KBM-7 (cell line): ENCODE measurements at regions not wholly inside any gene's neighbourhood (a gene's known extent, or its start where the extent isn't known, plus 50 kb on each side); places are given as distances from the start of the nearest gene placed in this dataset.
"Not testable (repeated sequence)": the region's sequence is repeated elsewhere in the genome, so short reads cannot be mapped to it uniquely, and the experiment has no call there.

Source experiments
- DNase-seq: peaks from one replicate; pipeline ENCODE4 v3.0.0-alpha.2; 2015
- in situ Hi-C: fragments of 300-500 bp; cut with MboI; formaldehyde crosslinking; loops from 2 replicates; pipeline ENCODE4 v1.14.3; 2020; ENCODE audit warnings: low sequenced_read_pairs, low pct_unique_long_range_greater_than_20kb, mixed read lengths

DNA sequence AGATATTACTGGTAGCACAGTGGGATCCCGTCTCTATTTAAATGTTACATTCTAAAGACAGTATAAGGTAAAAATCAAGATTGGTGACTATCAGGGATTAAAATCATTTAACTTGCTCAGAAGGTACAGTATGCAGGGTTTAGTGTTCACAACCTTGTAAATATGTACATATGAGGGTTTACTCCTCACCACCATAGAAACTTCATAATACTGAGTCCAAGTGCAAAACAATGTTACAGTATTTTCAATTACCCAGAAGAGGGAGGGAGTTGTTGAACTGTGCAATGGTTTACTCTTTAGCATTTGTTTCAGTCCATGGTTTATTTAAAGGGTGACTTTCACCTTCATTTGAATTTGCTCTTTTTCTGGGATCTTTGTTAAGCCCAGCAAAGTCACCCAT is 165.1 kb downstream of the ZNF621 start:
- DNase-seq: no peak
- in situ Hi-C loops: no loop called here

- in situ Hi-C loops: no loop called here
- no peak for DNase-seq
These were observed 166.1 kb downstream of the ZNF621 start for GRCh38 chr3:40690749-40691451.

GRCh38 chr3:40691452-40691861 is 166.7 kb downstream of the ZNF621 start:
- DNase-seq: no peak
- in situ Hi-C loops: no loop called here

- in situ Hi-C loops: no loop called here
- DNase-seq: no peak
These were observed 171.1 kb downstream of the ZNF621 start for GRCh38 chr3:40695848-40696247.

- DNase-seq, in situ Hi-C loops: not testable (repeated sequence)
These were observed 173.9 kb downstream of the ZNF621 start for GRCh38 chr3:40698611-40699010.

DNA sequence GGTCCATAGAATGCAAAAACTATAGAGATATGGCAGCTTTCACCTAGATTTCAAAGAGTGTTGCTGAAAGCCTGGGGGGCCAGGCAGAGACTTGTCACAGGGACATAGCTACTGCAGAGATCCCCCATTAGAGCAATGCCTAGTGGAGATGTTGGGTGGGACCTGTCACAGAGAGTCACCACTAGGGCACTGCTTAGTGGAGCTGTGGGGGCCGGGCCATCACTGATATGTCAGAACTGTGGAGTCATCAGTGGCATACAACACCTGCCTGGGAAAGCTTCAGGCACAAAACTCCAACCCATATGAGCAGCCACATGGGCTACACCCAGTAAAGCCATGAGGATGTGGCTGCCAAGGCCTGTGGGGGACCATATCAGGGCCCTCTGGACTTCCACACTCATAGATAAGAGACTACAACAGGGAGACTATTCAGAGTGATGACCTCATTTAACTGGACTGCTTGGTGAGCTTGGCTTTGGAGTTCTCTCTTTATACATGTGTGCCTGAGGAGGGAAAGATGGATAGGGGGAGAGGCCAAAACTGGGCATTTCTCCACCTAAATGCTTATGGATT is 176.3 kb downstream of the ZNF621 start:
- in situ Hi-C loops: no loop called here
- no peak for DNase-seq

- DNase-seq: no peak
- in situ Hi-C loops: no loop called here
These were observed 179.5 kb downstream of the ZNF621 start for GRCh38 chr3:40704224-40704623.

DNA sequence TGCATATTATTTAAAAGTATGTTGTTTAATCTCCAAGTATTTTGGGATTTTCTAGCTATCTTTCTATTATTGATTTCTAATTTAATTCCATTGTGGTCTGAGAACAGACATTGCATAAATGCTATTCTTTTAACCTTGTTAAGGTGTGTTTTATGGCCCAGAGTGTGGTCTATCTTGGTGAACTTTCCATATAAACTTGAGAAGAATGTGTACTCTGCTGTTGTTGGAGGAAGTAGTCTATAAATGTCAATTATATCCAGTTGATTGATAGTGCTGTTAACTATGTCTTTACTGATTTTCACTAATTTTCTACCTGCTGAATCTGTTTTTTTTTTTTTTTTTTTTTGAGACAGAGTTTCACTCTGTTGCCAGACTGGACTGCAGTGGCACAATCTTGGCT is 180.9 kb downstream of the ZNF621 start:
- in situ Hi-C loops: no loop called here

GRCh38 chr3:40713306-40713705 is 188.5 kb downstream of the ZNF621 start:
- in situ Hi-C loops: no loop called here
- no peak for DNase-seq

More for the DNA sequence above, 180.9 kb downstream of the ZNF621 start:
- DNase-seq: no peak

- DNase-seq: no peak
- in situ Hi-C loops: no loop called here
These were observed 189.0 kb downstream of the ZNF621 start for GRCh38 chr3:40713795-40714194.

- in situ Hi-C loops: no loop called here
- DNase-seq: no peak
These were observed 190.1 kb downstream of the ZNF621 start for GRCh38 chr3:40714771-40715345.

GRCh38 chr3:40715551-40715950 is 190.8 kb downstream of the ZNF621 start:
- in situ Hi-C loops: no loop called here
- no peak for DNase-seq

DNA sequence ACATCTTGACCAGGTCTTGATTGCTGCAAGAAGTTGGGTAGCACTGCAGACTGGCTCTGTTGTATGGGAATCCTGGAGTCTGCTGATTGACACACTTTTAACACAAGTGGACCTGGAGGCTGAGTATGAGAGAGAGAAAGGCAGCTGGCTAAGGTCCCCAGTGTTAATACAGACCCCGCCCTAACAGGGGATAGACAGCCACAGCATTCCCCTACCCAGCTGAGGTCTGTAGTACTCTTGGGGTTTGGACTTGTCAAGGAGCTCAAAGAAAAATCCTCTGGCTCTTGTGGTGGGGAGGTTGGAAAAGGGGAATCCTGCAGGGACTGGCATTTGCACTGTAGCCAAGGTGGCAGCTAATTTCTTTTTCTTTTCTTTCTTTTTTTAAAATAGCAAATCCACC is 192.7 kb downstream of the ZNF621 start:
- in situ Hi-C loops: no loop called here
- no peak for DNase-seq

GRCh38 chr3:40718209-40718608 is 193.4 kb downstream of the ZNF621 start:
- DNase-seq: no peak
- in situ Hi-C loops: no loop called here

DNA sequence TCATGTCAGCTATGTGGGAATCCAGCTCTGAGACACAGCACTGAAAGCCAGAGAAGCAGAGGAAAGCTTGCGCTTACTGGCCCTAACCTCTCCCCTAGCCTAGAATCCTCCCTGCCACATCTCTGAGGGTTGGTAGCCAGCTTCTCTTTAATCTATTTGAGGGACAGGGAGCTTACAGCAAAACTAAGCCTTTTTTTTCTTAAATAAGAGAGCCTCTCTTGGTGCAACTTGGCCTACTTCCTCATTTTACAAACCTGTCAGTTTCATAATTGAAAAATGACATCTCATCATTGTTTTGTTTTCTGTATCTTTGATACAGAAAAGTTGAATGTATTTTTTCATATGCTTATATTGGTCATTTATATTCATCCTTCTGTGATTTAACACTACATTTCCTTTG is 193.9 kb downstream of the ZNF621 start:
- in situ Hi-C loops: no loop called here

DNA sequence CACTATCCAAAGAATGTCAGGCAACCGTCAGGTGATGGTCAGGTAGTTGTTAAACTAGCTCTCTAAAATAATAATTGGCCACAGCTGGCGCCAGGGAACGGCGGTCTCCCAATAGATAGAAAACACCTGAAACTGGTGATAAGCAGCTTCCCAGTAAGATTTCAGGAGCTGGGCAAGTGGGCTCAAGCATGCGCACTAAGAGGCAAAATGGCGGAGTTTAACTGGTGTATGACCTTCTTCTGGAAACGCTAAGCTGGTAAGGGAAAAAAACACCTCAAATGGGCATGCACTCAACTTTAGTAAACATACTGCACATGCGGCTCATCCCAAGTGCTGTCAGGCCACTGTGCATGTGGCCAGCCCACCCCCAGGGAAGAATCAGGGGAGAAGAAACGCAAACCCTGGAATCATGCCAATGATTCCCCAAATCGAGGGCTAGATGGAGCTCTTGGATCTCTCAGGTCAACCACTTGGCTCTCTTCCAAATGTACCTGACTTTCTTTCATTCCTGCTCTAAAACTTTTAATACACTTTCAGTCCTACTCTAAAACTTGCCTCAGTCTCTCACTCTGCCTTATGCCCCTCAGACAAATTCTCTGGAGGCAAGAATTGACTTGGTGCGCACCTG is 195.0 kb downstream of the ZNF621 start:
- in situ Hi-C loops: no loop called here
- DNase-seq: no peak

More for the DNA sequence above, 193.9 kb downstream of the ZNF621 start:
- peak; percentile 29 for DNase-seq

GRCh38 chr3:40720341-40720740 is 195.6 kb downstream of the ZNF621 start:
- DNase-seq: no peak
- in situ Hi-C loops: no loop called here

DNA sequence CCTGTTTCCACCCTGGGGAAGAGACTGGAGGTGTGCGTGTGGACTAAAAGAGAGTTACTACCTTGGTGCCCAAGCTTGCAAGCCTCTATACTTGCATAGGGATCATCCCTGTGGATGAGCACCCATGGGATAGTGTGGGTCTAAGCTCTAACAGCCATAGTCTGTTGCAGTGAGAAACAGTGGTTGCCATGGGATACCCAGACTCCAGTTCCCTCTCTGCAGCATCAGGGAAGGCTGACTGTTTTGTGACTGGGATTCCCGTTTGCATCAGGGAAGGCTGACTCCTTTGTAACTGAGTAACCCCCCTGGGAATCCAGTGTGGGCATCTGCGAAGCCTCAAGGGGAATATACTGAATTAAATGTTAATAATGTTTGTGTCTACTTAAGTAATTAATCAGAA is 196.1 kb downstream of the ZNF621 start:
- in situ Hi-C loops: no loop called here
- no peak for DNase-seq

DNA sequence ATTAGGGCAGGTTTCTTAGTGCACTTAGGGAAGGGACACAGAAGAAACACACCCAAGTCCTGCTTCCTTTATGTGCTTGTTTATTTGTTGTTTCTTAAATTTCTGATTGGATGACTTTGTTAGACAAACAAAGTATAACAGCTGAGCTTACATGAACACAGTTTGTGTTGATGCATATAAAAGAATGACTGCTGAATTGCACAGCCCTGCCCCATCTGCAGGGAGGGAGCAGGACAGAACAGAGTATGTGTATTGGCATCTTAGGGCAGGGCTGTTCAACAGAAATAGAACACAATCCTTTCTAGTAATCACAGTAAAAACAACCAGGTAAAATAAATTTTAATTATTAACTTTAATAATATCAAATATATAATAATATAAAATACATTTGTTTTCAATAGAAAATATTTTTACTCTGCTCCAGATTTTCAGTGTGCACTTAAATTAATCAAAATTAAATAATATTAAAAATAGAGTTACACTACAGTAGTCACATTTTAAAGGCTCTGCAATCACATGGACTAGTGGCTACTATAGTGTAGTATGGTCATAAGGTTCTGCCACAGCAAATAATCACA is 198.4 kb downstream of the ZNF621 start:
- in situ Hi-C loops: no loop called here

GRCh38 chr3:40725031-40725430 is 200.3 kb downstream of the ZNF621 start:
- in situ Hi-C loops: no loop called here
- no peak for DNase-seq

More for the DNA sequence above, 198.4 kb downstream of the ZNF621 start:
- DNase-seq: no peak
